GM12878 (cell line): ENCODE measurements at regions not wholly inside any gene's neighbourhood (a gene's known extent, or its start where the extent isn't known, plus 50 kb on each side); places are given as distances from the start of the nearest gene placed in this dataset.

Source experiments
- BCL11A ChIP-seq: IDR thresholded peaks from 2 replicates; pipeline ENCODE4 v1.6.1; 2011; ENCODE audit warnings: low read depth, low read length
- DPF2 ChIP-seq: fragments of 450-650 bp; IDR thresholded peaks from 2 replicates; pipeline ENCODE4 v1.6.1; 2017; ENCODE audit warnings: mild to moderate bottlenecking
- ETV6 ChIP-seq, 2 experiments: fragments of 450-650 bp in 1 of 2; IDR thresholded peaks in 1 of 2; conservative IDR thresholded peaks in 1 of 2; 2 replicates each; pipeline ENCODE4 v1.6.1; 2014; ENCODE audit warnings: antibody characterized with exemption in 1 of 2, borderline replicate concordance in 1 of 2, low read depth in 1 of 2, mild to moderate bottlenecking in 1 of 2, moderate library complexity in 1 of 2
- FOS ChIP-seq: IDR thresholded peaks from 3 replicates; pipeline ENCODE4 v1.6.1; 2011; ENCODE audit warnings: borderline replicate concordance; ENCODE audit not compliant: insufficient read length; ENCODE audit errors: extremely low read depth
- HCFC1 ChIP-seq: fragments of 150-350 bp; IDR thresholded peaks from 2 replicates; pipeline ENCODE4 v1.6.1; 2014; ENCODE audit warnings: low read length
- HDAC6 ChIP-seq: fragments of 200-600 bp; sonication (generic); IDR thresholded peaks from one replicate; pipeline ENCODE4 v1.8.0; 2017; ENCODE audit warnings: antibody characterized with exemption; ENCODE audit not compliant: unreplicated experiment
- IKZF2 ChIP-seq, 2 experiments: fragments of 450-650 bp; IDR thresholded peaks; 2 replicates each; pipeline ENCODE4 v1.6.1; 2017; ENCODE audit warnings: mild to moderate bottlenecking in 2 of 2, moderate library complexity in 2 of 2
- IRF4 ChIP-seq: IDR thresholded peaks from 2 replicates; pipeline ENCODE4 v1.6.1; 2011; ENCODE audit warnings: low read depth, low read length
- KAT2A ChIP-seq: conservative IDR thresholded peaks from 2 replicates; pipeline ENCODE4 v1.6.1; 2011; ENCODE audit warnings: low read depth, low read length; ENCODE audit not compliant: control insufficient read depth
- LARP7 ChIP-seq: fragments of 450-650 bp; IDR thresholded peaks from 2 replicates; pipeline ENCODE4 v1.6.1; 2017; ENCODE audit warnings: mild to moderate bottlenecking
- NFIC ChIP-seq: IDR thresholded peaks from 2 replicates; pipeline ENCODE4 v1.6.1; 2012; ENCODE audit warnings: low read depth, mild to moderate bottlenecking, inconsistent platforms, low read length, moderate library complexity
- NR2C1 ChIP-seq: fragments of 450-650 bp; IDR thresholded peaks from 2 replicates; pipeline ENCODE4 v1.6.1; 2017; ENCODE audit warnings: antibody characterized with exemption, mild to moderate bottlenecking, moderate library complexity
- NR2F1 ChIP-seq: fragments of 450-650 bp; conservative IDR thresholded peaks from 2 replicates; pipeline ENCODE4 v1.6.1; 2017; ENCODE audit warnings: mild to moderate bottlenecking
- POLR2A ChIP-seq: IDR thresholded peaks from 2 replicates; pipeline ENCODE4 v1.6.1; 2011; ENCODE audit warnings: low read depth, mild to moderate bottlenecking, low read length
- POLR2AphosphoS2 ChIP-seq: IDR thresholded peaks from 2 replicates; pipeline ENCODE4 v1.6.1; 2011; ENCODE audit warnings: low read depth, mild to moderate bottlenecking, low read length, improper control_type of control experiment, moderate library complexity
- POU2F2 ChIP-seq: IDR thresholded peaks from 3 replicates; pipeline ENCODE4 v1.6.1; 2011; ENCODE audit warnings: low read depth, mild to moderate bottlenecking, low read length, borderline replicate concordance
- RBBP5 ChIP-seq: fragments of 200-600 bp; sonication (generic); conservative IDR thresholded peaks from 2 replicates; pipeline ENCODE4 v1.6.1; 2016
- RUNX3 ChIP-seq: IDR thresholded peaks from 2 replicates; pipeline ENCODE4 v1.6.1; 2012; ENCODE audit warnings: low read length, inconsistent platforms
- SIN3A ChIP-seq: IDR thresholded peaks from 2 replicates; pipeline ENCODE4 v1.6.1; 2012; ENCODE audit warnings: low read depth, low read length, improper control_type of control experiment
- SMC3 ChIP-seq: IDR thresholded peaks from 2 replicates; pipeline ENCODE4 v1.6.1; 2011; ENCODE audit warnings: low read length, improper control_type of control experiment, borderline replicate concordance
- SREBF1 ChIP-seq: IDR thresholded peaks from 2 replicates; pipeline ENCODE4 v1.6.1; 2012; ENCODE audit warnings: mild to moderate bottlenecking, low read length
- SUZ12 ChIP-seq: fragments of 200-600 bp; sonication (generic); IDR thresholded peaks from one replicate; pipeline ENCODE4 v1.6.1; 2018; ENCODE audit warnings: antibody characterized with exemption, mild to moderate bottlenecking; ENCODE audit not compliant: unreplicated experiment
- WRNIP1 ChIP-seq: IDR thresholded peaks from 2 replicates; pipeline ENCODE4 v1.6.1; 2011; ENCODE audit warnings: low read depth, low read length, improper control_type of control experiment, borderline replicate concordance
- YBX1 ChIP-seq: fragments of 450-650 bp; IDR thresholded peaks from 2 replicates; pipeline ENCODE4 v1.6.1; 2016; ENCODE audit warnings: antibody characterized with exemption
- ZNF622 ChIP-seq: fragments of 450-650 bp; IDR thresholded peaks from 2 replicates; pipeline ENCODE4 v1.6.1; 2017; ENCODE audit warnings: mild to moderate bottlenecking, inconsistent platforms
- TF ChIP-seq, protein P1 (sequence below): fragments of 450-650 bp; IDR thresholded peaks from 2 replicates; pipeline ENCODE4 v1.6.1; 2017; ENCODE audit warnings: mild to moderate bottlenecking, moderate library complexity
- TF ChIP-seq, protein P2 (sequence below): IDR thresholded peaks from 2 replicates; pipeline ENCODE4 v1.6.1; 2011; ENCODE audit warnings: low read depth, mild to moderate bottlenecking, low read length, moderate library complexity, borderline replicate concordance; ENCODE audit errors: extremely low read depth
- TF ChIP-seq, protein P3 (sequence below): IDR thresholded peaks from 2 replicates; pipeline ENCODE4 v1.6.1; 2011; ENCODE audit warnings: mild to moderate bottlenecking, low read depth, low read length, moderate library complexity; ENCODE audit not compliant: insufficient replicate concordance
- TF ChIP-seq, protein P4 (sequence below): IDR thresholded peaks from 2 replicates; pipeline ENCODE4 v1.6.1; 2012; ENCODE audit warnings: low read depth, low read length, improper control_type of control experiment

DNA sequence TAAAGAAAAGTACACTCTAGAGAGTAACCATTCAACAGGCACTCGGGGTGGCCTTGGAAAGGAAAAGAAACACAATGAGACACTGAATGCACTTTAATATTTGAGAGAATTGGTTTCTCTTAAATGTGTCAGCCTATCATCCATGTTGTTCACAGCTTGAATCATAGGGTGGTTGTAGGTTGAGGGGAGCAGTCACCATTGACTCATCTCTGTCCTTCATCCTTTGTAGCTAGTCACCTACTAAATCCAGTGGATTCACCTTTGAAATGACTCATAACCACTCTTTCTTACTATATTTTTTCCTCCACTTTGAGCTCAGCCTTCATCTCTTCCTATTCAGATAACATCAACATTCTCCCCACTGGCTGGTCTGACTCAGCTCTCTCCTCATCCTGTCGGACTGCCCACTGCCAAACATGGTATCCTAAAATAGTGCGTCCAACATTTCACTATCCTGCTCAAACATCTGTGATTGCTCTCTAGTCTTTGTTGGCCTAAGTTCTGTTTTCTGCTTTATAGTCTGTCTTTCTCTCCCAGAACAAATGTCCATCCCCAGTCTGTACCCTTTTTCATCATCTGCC is 182.7 kb upstream of the GADL1 start (continued):
- TF ChIP-seq, protein P1, sequence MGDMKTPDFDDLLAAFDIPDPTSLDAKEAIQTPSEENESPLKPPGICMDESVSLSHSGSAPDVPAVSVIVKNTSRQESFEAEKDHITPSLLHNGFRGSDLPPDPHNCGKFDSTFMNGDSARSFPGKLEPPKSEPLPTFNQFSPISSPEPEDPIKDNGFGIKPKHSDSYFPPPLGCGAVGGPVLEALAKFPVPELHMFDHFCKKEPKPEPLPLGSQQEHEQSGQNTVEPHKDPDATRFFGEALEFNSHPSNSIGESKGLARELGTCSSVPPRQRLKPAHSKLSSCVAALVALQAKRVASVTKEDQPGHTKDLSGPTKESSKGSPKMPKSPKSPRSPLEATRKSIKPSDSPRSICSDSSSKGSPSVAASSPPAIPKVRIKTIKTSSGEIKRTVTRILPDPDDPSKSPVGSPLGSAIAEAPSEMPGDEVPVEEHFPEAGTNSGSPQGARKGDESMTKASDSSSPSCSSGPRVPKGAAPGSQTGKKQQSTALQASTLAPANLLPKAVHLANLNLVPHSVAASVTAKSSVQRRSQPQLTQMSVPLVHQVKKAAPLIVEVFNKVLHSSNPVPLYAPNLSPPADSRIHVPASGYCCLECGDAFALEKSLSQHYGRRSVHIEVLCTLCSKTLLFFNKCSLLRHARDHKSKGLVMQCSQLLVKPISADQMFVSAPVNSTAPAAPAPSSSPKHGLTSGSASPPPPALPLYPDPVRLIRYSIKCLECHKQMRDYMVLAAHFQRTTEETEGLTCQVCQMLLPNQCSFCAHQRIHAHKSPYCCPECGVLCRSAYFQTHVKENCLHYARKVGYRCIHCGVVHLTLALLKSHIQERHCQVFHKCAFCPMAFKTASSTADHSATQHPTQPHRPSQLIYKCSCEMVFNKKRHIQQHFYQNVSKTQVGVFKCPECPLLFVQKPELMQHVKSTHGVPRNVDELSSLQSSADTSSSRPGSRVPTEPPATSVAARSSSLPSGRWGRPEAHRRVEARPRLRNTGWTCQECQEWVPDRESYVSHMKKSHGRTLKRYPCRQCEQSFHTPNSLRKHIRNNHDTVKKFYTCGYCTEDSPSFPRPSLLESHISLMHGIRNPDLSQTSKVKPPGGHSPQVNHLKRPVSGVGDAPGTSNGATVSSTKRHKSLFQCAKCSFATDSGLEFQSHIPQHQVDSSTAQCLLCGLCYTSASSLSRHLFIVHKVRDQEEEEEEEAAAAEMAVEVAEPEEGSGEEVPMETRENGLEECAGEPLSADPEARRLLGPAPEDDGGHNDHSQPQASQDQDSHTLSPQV = no peak
- TF ChIP-seq, protein P2, sequence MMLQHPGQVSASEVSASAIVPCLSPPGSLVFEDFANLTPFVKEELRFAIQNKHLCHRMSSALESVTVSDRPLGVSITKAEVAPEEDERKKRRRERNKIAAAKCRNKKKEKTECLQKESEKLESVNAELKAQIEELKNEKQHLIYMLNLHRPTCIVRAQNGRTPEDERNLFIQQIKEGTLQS = no peak
- TF ChIP-seq YBX1 (no peak), RUNX3 (peak; percentile 55), SREBF1 (no peak), RBBP5 (no peak), POU2F2 (no peak), KAT2A (no peak), IRF4 (peak; percentile 61; the same call in 1 of the 2 replicates), LARP7 (no peak), NR2C1 (no peak), NFIC (peak; percentile 42; the same call in 1 of the 2 replicates), ETV6 (conservative IDR thresholded peaks at IDR 0.05 in 1 of 2, IDR thresholded peaks at IDR 0.05 in 1 of 2; ENCODE audit: borderline replicate concordance in 1 of 2, low read depth in 1 of 2) (no peak), WRNIP1 (no peak), FOS (no peak), HCFC1 (no peak), POLR2A (no peak), SUZ12 (no peak), BCL11A (0 out of 2 replicates have a peak, but pooled peaks have one; percentile 36), NR2F1 (no peak), SIN3A (no peak), DPF2 (no peak), SMC3 (no peak), ZNF622 (no peak), IKZF2 (IDR thresholded peaks at IDR 0.05) (0 out of 4 replicates have a peak, but pooled peaks of 1 of the 2 experiments have one; percentile 19), HDAC6 (no peak), POLR2AphosphoS2 (no peak)
- TF ChIP-seq, protein P3, sequence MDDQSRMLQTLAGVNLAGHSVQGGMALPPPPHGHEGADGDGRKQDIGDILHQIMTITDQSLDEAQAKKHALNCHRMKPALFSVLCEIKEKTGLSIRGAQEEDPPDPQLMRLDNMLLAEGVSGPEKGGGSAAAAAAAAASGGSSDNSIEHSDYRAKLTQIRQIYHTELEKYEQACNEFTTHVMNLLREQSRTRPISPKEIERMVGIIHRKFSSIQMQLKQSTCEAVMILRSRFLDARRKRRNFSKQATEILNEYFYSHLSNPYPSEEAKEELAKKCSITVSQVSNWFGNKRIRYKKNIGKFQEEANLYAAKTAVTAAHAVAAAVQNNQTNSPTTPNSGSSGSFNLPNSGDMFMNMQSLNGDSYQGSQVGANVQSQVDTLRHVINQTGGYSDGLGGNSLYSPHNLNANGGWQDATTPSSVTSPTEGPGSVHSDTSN = no peak
- TF ChIP-seq, protein P4, sequence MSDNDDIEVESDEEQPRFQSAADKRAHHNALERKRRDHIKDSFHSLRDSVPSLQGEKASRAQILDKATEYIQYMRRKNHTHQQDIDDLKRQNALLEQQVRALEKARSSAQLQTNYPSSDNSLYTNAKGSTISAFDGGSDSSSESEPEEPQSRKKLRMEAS = no peak
